Heart left ventricle (tissue), 16 donors: ENCODE measurements at regions not wholly inside any gene's neighbourhood (a gene's known extent, or its start where the extent isn't known, plus 50 kb on each side); places are given as distances from the start of the nearest gene placed in this dataset.

ENCODE experiments used
- ATAC-seq, 4 donors: fragments of 200-7000 bp; cut with Tn5 transposase; one replicate each; pipeline ENCODE4 v1.9.1; 2020 to 2022; ENCODE audit warnings: moderate library complexity in 4 of 4, mild to moderate bottlenecking in 3 of 4, moderate number of reproducible peaks in 1 of 4
- DNase-seq, 5 donors: peaks; one replicate each; pipeline ENCODE4 v3.0.0-alpha.2; 2020
- H3K27ac ChIP-seq, 12 donors: fragments of 200-600 bp; sonication (generic) in 4 of 12; one replicate each; pipeline versions ENCODE4 v1.5.0 to v1.8.0; 2016 to 2022; ENCODE audit warnings: mild to moderate bottlenecking in 2 of 12
- H3K27me3 ChIP-seq, 9 donors: fragments of 200-600 bp; sonication (generic) in 2 of 9; one replicate each; pipeline versions ENCODE4 v1.5.1 to v1.8.0; 2016 to 2022; ENCODE audit warnings: mild to moderate bottlenecking in 3 of 9
- H3K36me3 ChIP-seq, 9 donors: fragments of 200-600 bp; sonication (generic) in 2 of 9; one replicate each; pipeline versions ENCODE4 v1.5.0 to v1.8.0; 2018 to 2022; ENCODE audit warnings: mild to moderate bottlenecking in 2 of 9
- H3K4me1 ChIP-seq, 12 donors: fragments of 200-600 bp; sonication (generic) in 4 of 12; one replicate each; pipeline versions ENCODE4 v1.5.0 to v1.8.0; 2016 to 2022; ENCODE audit warnings: mild to moderate bottlenecking in 3 of 12
- H3K4me3 ChIP-seq, 12 donors: fragments of 200-600 bp; sonication (generic) in 4 of 12; one replicate each; pipeline versions ENCODE4 v1.5.0 to v1.8.0; 2017 to 2022; ENCODE audit warnings: mild to moderate bottlenecking in 9 of 12, moderate library complexity in 4 of 12
- H3K9me3 ChIP-seq, 12 donors: fragments of 200-600 bp; sonication (generic) in 4 of 12; one replicate each; pipeline versions ENCODE4 v1.5.0 to v1.8.0; 2016 to 2022; ENCODE audit warnings: mild to moderate bottlenecking in 1 of 12
- POLR2A ChIP-seq, 2 donors: fragments of 450-650 bp; IDR thresholded peaks; one replicate each; pipeline ENCODE4 v1.6.1; 2017; ENCODE audit warnings: antibody characterized with exemption in 2 of 2, mild to moderate bottlenecking in 2 of 2, moderate library complexity in 2 of 2
- WGBS, 4 donors: extraction: QIAGEN DNeasy Blood & Tissue Kit in 2 of 4; methylation state at CpG; one replicate each; pipeline versions ENCODE4 v1.1.5 to v1.1.7; 2013 to 2018; 5-methylcytosine and 5-hydroxymethylcytosine counted together
- intact Hi-C, 10 donors: fragments of 100-400 bp; cut with DNase I; formaldehyde crosslinking; loops; one replicate each; pipeline versions ENCODE4 v1.11.1 to v1.14.2; 2022
- TF ChIP-seq, protein P1 (sequence below), 12 donors: fragments of 200-600 bp; sonication (generic) in 4 of 12; IDR thresholded peaks; one replicate each; pipeline versions ENCODE4 v1.5.0 to v1.8.0; 2018 to 2022; ENCODE audit warnings: antibody characterized with exemption in 12 of 12, mild to moderate bottlenecking in 5 of 12
- donor health status: ischemic (EF 13 %, LVEDD 7.1; RV severe dilation, severe dysfunction).
- donor health status: healthy with polysubstance abuse.
- donor health status: DM: no; HTN: yes; CAD: no.
- donor health status: DM: no; HTN: no; CAD: no.
- donor health status: ischemic (EF 25% LVEDD 6.9; RV normal size, moderate dysfunction).
- donor health status: ischemic (EF 25% LVEDD 5.7; RV mildly dilated, moderate dysfunction).
- donor health status: healthy.
- donor health status: DM: yes; HTN: yes; CAD: no.
- donor health status: ischemic (EF 35%, LVEDD 5.7; RV mildly dilated, moderate dysfunction).
- donor health status: nonischemic (EF 11% LVEDD 7.7; RV severe dilation, severe dysfunction).
- donor health status: DM: yes; HTN: yes; CAD: no.
- donor health status: PGD.
- donor health status: ischemic (EF 29% LVEDD 5.4; RV normal size, mild dysfunction).
- donor health status: nonischemic (EF 23%, LVEDD 6.1; RV moderate dilation, normal function).

DNA sequence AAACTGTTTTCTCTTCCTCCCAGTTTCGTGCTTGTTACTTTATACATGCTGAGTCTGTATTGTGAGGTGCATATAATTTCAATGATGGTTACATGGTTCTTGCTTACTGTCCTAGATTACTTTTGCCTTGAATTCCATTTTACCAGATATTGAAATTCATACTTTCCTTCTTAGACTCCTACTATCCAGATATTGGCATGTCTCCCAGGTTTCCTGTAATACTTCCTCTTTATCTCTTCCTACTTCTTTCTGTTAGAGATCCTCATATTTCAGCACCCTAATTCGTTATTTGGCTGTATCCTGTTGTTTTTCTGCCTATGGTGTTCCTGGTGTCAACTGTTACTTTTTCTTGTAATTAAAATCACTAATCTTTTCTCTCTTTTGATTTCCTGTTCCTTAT is 522.1 kb downstream of the CCDC171 start:
- Histone ChIP-seq H3K36me3 (no peaks in the 10 kb centered on the region), H3K27me3 (no peaks in the 10 kb centered on the region), H3K9me3 (peaks cover 0 to 8% (median 0%) of the 10 kb centered on the region in 12 donors), H3K4me3 (no peak overlapping the region), H3K4me1 (peaks cover 0 to 6% (median 0%) of the 10 kb centered on the region in 12 donors), H3K27ac (no peak overlapping the region)
- no peak for TF ChIP-seq POLR2A (IDR thresholded peaks at IDR 0.05)
- TF ChIP-seq, protein P1, sequence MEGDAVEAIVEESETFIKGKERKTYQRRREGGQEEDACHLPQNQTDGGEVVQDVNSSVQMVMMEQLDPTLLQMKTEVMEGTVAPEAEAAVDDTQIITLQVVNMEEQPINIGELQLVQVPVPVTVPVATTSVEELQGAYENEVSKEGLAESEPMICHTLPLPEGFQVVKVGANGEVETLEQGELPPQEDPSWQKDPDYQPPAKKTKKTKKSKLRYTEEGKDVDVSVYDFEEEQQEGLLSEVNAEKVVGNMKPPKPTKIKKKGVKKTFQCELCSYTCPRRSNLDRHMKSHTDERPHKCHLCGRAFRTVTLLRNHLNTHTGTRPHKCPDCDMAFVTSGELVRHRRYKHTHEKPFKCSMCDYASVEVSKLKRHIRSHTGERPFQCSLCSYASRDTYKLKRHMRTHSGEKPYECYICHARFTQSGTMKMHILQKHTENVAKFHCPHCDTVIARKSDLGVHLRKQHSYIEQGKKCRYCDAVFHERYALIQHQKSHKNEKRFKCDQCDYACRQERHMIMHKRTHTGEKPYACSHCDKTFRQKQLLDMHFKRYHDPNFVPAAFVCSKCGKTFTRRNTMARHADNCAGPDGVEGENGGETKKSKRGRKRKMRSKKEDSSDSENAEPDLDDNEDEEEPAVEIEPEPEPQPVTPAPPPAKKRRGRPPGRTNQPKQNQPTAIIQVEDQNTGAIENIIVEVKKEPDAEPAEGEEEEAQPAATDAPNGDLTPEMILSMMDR (IDR thresholded peaks at IDR 0.05): no peak
- ATAC-seq (no peak), DNase-seq (no peak)
- intact Hi-C loops: no loop called here
- WGBS, 4 donors: 24 to 39% (median 30%) methylated on average over 2 of the region's 2 CpGs

DNA sequence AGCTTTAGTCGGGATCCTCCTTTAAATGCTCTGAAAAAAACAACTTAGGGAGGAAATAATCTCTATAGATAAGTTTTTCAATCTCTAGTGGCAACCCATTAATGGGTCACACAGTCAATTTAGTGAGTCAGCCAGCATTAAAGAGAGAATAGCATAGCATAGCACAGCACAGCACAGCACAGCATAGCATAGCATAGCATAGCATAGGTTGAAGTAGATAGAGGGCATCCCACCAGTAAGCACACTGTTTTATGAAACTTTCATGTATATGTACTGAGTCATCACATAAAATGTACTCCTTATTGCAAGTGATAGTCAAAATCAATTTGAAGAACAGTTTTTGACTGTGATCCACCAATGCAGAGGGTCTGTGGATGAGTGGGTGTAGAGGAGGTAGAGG is 522.9 kb downstream of the CCDC171 start:
- H3K4me3 ChIP-seq: no peak overlapping the region
- no peak for DNase-seq
- no peaks in the 10 kb centered on the region for H3K36me3 ChIP-seq
- 31 to 63% (median 45%) methylated on average over 1 of the region's 1 CpG for WGBS, 4 donors
- intact Hi-C loops: no loop called here
- H3K27ac ChIP-seq: no peak overlapping the region
- peaks cover 0 to 8% (median 0%) of the 10 kb centered on the region in 12 donors for H3K9me3 ChIP-seq
- no peak for ATAC-seq
- no peaks in the 10 kb centered on the region for H3K27me3 ChIP-seq
- TF ChIP-seq, protein P1 (IDR thresholded peaks at IDR 0.05): no peak
- TF ChIP-seq POLR2A (IDR thresholded peaks at IDR 0.05): no peak
- H3K4me1 ChIP-seq: peaks cover 0 to 6% (median 0%) of the 10 kb centered on the region in 12 donors

DNA sequence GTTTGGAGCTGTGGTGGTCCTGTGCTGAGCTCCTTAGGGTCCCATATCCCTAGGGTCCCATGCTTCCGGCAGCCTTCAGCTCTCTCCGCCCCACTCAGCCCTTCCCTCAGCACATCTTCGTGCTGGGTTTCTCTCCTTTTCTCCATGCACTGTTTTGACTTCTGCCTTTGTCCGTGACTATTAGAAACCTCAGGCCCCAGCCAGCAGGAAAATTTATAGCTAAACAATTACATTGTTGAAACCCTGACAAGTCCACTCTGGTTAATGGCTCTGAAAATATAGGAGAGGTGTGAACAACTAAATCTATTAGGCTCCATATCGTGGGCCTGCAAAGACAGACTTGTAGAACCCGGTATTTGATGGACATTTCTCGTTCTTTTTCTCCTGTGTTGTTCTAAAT is 523.7 kb downstream of the CCDC171 start:
- intact Hi-C loops: no loop called here
- ATAC-seq: no peak
- TF ChIP-seq, protein P1 (IDR thresholded peaks at IDR 0.05): no peak
- no peak for TF ChIP-seq POLR2A (IDR thresholded peaks at IDR 0.05)

DNA sequence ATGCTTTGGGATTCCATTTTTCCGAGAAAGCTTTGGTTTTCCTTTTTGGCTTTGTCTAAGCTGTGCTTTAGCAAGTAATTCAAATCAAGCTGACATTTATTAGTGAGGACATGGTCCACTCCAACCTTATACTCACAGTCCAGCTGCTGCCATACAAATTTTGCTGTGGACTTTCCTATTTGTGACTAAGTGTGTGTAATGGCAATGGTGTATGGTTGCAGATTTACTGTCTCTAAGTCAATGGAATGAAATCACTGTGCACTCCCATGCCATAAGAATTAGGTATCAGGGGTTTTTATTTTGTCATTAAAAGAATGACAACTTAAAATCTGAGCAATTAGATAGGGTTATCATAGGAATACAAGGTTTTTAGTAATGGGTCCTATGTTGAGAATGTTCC is 530.0 kb downstream of the CCDC171 start:
- TF ChIP-seq, protein P1 (IDR thresholded peaks at IDR 0.05): no peak
- no peak for TF ChIP-seq POLR2A (IDR thresholded peaks at IDR 0.05)
- peaks cover 0 to 14% (median 5%) of the 10 kb centered on the region in 12 donors for H3K9me3 ChIP-seq

More for the DNA sequence above, 523.7 kb downstream of the CCDC171 start:
- DNase-seq: no peak
- Histone ChIP-seq H3K27me3 (no peaks in the 10 kb centered on the region), H3K4me1 (peaks cover 0 to 6% (median 0%) of the 10 kb centered on the region in 12 donors), H3K9me3 (peaks cover 0 to 8% (median 0%) of the 10 kb centered on the region in 12 donors), H3K27ac (no peak overlapping the region), H3K4me3 (no peak overlapping the region), H3K36me3 (no peaks in the 10 kb centered on the region)
- 93 to 95% (median 94%) methylated on average over 7 of the region's 7 CpGs for WGBS, 4 donors

More for the DNA sequence above, 530.0 kb downstream of the CCDC171 start:
- no peak overlapping the region for H3K27ac ChIP-seq
- 91 to 94% (median 92%) methylated on average over 1 of the region's 1 CpG for WGBS, 4 donors
- no peaks in the 10 kb centered on the region for H3K4me1 ChIP-seq
- intact Hi-C loops: no loop called here
- no peaks in the 10 kb centered on the region for H3K27me3 ChIP-seq
- DNase-seq (no peak), ATAC-seq (no peak)
- H3K4me3 ChIP-seq: no peak overlapping the region
- no peaks in the 10 kb centered on the region for H3K36me3 ChIP-seq
